ENCODE measurements at regions not wholly inside any gene's neighbourhood (a gene's known extent, or its start where the extent isn't known, plus 50 kb on each side); places are given as distances from the start of the nearest gene placed in this dataset.
"Not testable (repeated sequence)": the region's sequence is repeated elsewhere in the genome, so short reads cannot be mapped to it uniquely, and the experiment has no call there.

GRCh38 chr1:87404296-87404695 lies 75.6 kb downstream of the LMO4 start:
- DNase-seq (peak in 2 of 9 donors; percentile 2 to 8), ATAC-seq (peak; percentile 63)
- Mint-ChIP-seq H3K27me3 (peaks cover 0 to 48% (median 0%) of the 10 kb centered on the region in 5 donors), H3K9me3 (peaks cover 0 to 4% (median 0%) of the 10 kb centered on the region in 11 donors), H3K36me3 (peaks cover 0 to 10% (median 0%) of the 10 kb centered on the region in 5 donors), H3K27ac (peak overlapping the region in 1 of 9 donors; percentile 63), H3K4me1 (peaks cover 4 to 26% (median 12%) of the 10 kb centered on the region in 7 donors), H3K4me3 (peak overlapping the region in 1 of 10 donors; percentile 5)
- ChIA-PET POLR2A (interaction anchor here (0.7 kb wide), 1 partner anchor 75 kb away, joined by 3 read pairs; no protein-coding TSS in a partner anchor), CTCF (interaction anchor here (0.6 kb wide), 1 partner anchor 1722 kb away, joined by 4 read pairs; no protein-coding TSS in a partner anchor)
- H3K27me3 ChIP-seq (ENCODE audit: control insufficient read depth in 2 of 2, insufficient read depth in 2 of 2, low read length in 2 of 2): no peaks in the 10 kb centered on the region
- H3K4me1 ChIP-seq (ENCODE audit: control insufficient read depth in 2 of 2, insufficient read depth in 2 of 2, low read length in 2 of 2): no peaks in the 10 kb centered on the region
- no peaks in the 10 kb centered on the region for H3K9me3 ChIP-seq (ENCODE audit: control insufficient read depth in 2 of 3, low read length in 3 of 3)
- H3K4me3 ChIP-seq (ENCODE audit: low read length): no peak overlapping the region
- no peak overlapping the region for H3K27ac ChIP-seq (ENCODE audit: low read depth, low read length)
- intact Hi-C loops (cut with micrococcal nuclease): loop anchor here (1.0 to 5.0 kb wide), 2 partner anchors 71 to 77 kb away; partner anchors contain the start of gene LMO4 (in 1 of the 2)
- no peaks in the 10 kb centered on the region for H3K36me3 ChIP-seq (ENCODE audit: control insufficient read depth in 2 of 3, insufficient read depth in 3 of 3, low read length in 3 of 3)

- H3K36me3 ChIP-seq (ENCODE audit: control insufficient read depth in 2 of 3, insufficient read depth in 3 of 3, low read length in 3 of 3): no peaks in the 10 kb centered on the region
- peaks cover 0 to 10% (median 0%) of the 10 kb centered on the region in 5 donors for H3K36me3 Mint-ChIP-seq
- no peaks in the 10 kb centered on the region for H3K27me3 ChIP-seq (ENCODE audit: control insufficient read depth in 2 of 2, insufficient read depth in 2 of 2, low read length in 2 of 2)
- peaks cover 0 to 32% (median 0%) of the 10 kb centered on the region in 5 donors for H3K27me3 Mint-ChIP-seq
- peaks cover 0 to 4% (median 0%) of the 10 kb centered on the region in 11 donors for H3K9me3 Mint-ChIP-seq
- no peak overlapping the region for H3K27ac ChIP-seq (ENCODE audit: low read depth, low read length)
- H3K4me3 Mint-ChIP-seq: no peak overlapping the region
- H3K27ac Mint-ChIP-seq: no peak overlapping the region
- H3K4me1 ChIP-seq (ENCODE audit: control insufficient read depth in 2 of 2, insufficient read depth in 2 of 2, low read length in 2 of 2): no peaks in the 10 kb centered on the region
- H3K4me3 ChIP-seq (ENCODE audit: low read length): no peak overlapping the region
- ChIA-PET CTCF (no interaction called here), POLR2A (no interaction called here)
- DNase-seq (no peak), ATAC-seq (no peak)
- H3K4me1 Mint-ChIP-seq: peaks cover 4 to 22% (median 10%) of the 10 kb centered on the region in 7 donors
- intact Hi-C loops (cut with micrococcal nuclease): no loop called here
- H3K9me3 ChIP-seq (ENCODE audit: control insufficient read depth in 2 of 3, low read length in 3 of 3): no peaks in the 10 kb centered on the region
These were observed 80.1 kb downstream of the LMO4 start for GRCh38 chr1:87408665-87409248.

GRCh38 chr1:87410776-87411480 lies 82.2 kb downstream of the LMO4 start:
- H3K4me1 Mint-ChIP-seq: peaks cover 0 to 3% (median 0%) of the 10 kb centered on the region in 7 donors
- peaks cover 0 to 5% (median 0%) of the 10 kb centered on the region in 5 donors for H3K36me3 Mint-ChIP-seq
- peaks cover 0 to 20% (median 0%) of the 10 kb centered on the region in 5 donors for H3K27me3 Mint-ChIP-seq
- Histone ChIP-seq H3K9me3 (ENCODE audit: control insufficient read depth in 2 of 3, low read length in 3 of 3) (no peaks in the 10 kb centered on the region), H3K4me1 (ENCODE audit: control insufficient read depth in 2 of 2, insufficient read depth in 2 of 2, low read length in 2 of 2) (no peaks in the 10 kb centered on the region), H3K27me3 (ENCODE audit: control insufficient read depth in 2 of 2, insufficient read depth in 2 of 2, low read length in 2 of 2) (no peaks in the 10 kb centered on the region), H3K4me3 (ENCODE audit: low read length) (no peak overlapping the region), H3K27ac (ENCODE audit: low read depth, low read length) (no peak overlapping the region), H3K36me3 (ENCODE audit: control insufficient read depth in 2 of 3, insufficient read depth in 3 of 3, low read length in 3 of 3) (no peaks in the 10 kb centered on the region)
- no peak overlapping the region for H3K4me3 Mint-ChIP-seq
- DNase-seq (no peak), ATAC-seq (no peak)
- CTCF ChIA-PET: no interaction called here
- intact Hi-C loops (cut with micrococcal nuclease): no loop called here
- POLR2A ChIA-PET: no interaction called here
- H3K9me3 Mint-ChIP-seq: peaks cover 0 to 5% (median 0%) of the 10 kb centered on the region in 11 donors
- H3K27ac Mint-ChIP-seq: no peak overlapping the region

- intact Hi-C loops (cut with micrococcal nuclease); H3K27ac Mint-ChIP-seq; CTCF ChIA-PET: not testable (repeated sequence)
These were observed 85.2 kb downstream of the LMO4 start for GRCh38 chr1:87413846-87414245.

GRCh38 chr1:87418048-87418447 lies 89.4 kb downstream of the LMO4 start:
- Histone ChIP-seq H3K27me3 (ENCODE audit: control insufficient read depth in 2 of 2, insufficient read depth in 2 of 2, low read length in 2 of 2) (no peaks in the 10 kb centered on the region), H3K4me3 (ENCODE audit: low read length) (no peak overlapping the region), H3K27ac (ENCODE audit: low read depth, low read length) (no peak overlapping the region), H3K4me1 (ENCODE audit: control insufficient read depth in 2 of 2, insufficient read depth in 2 of 2, low read length in 2 of 2) (no peaks in the 10 kb centered on the region), H3K9me3 (ENCODE audit: control insufficient read depth in 2 of 3, low read length in 3 of 3) (no peaks in the 10 kb centered on the region), H3K36me3 (ENCODE audit: control insufficient read depth in 2 of 3, insufficient read depth in 3 of 3, low read length in 3 of 3) (no peaks in the 10 kb centered on the region)
- intact Hi-C loops (cut with micrococcal nuclease): no loop called here
- DNase-seq: no peak
- no peak overlapping the region for H3K27ac Mint-ChIP-seq
- peaks cover 0 to 5% (median 0%) of the 10 kb centered on the region in 11 donors for H3K9me3 Mint-ChIP-seq
- no peak for ATAC-seq
- H3K36me3 Mint-ChIP-seq: no peaks in the 10 kb centered on the region
- H3K27me3 Mint-ChIP-seq: peaks cover 0 to 13% (median 7%) of the 10 kb centered on the region in 5 donors
- no peak overlapping the region for H3K4me3 Mint-ChIP-seq
- POLR2A ChIA-PET: no interaction called here
- CTCF ChIA-PET: no interaction called here
- H3K4me1 Mint-ChIP-seq: peaks cover 0 to 1% (median 0%) of the 10 kb centered on the region in 7 donors

More at GRCh38 chr1:87413846-87414245, 85.2 kb downstream of the LMO4 start:
- H3K4me3 ChIP-seq (ENCODE audit: low read length); H3K36me3 ChIP-seq (ENCODE audit: control insufficient read depth in 2 of 3, insufficient read depth in 3 of 3, low read length in 3 of 3); DNase-seq; POLR2A ChIA-PET; ATAC-seq; H3K4me1 Mint-ChIP-seq; H3K9me3 ChIP-seq (ENCODE audit: control insufficient read depth in 2 of 3, low read length in 3 of 3); H3K4me1 ChIP-seq (ENCODE audit: control insufficient read depth in 2 of 2, insufficient read depth in 2 of 2, low read length in 2 of 2); H3K36me3 Mint-ChIP-seq; H3K27me3 ChIP-seq (ENCODE audit: control insufficient read depth in 2 of 2, insufficient read depth in 2 of 2, low read length in 2 of 2); H3K9me3 Mint-ChIP-seq; H3K27ac ChIP-seq (ENCODE audit: low read depth, low read length); H3K4me3 Mint-ChIP-seq: not testable (repeated sequence)
- peaks cover 0 to 14% (median 7%) of the 10 kb centered on the region in 5 donors for H3K27me3 Mint-ChIP-seq

GRCh38 chr1:87421809-87422208 lies 93.1 kb downstream of the LMO4 start:
- no peak overlapping the region for H3K4me3 ChIP-seq (ENCODE audit: low read length)
- no peaks in the 10 kb centered on the region for H3K9me3 ChIP-seq (ENCODE audit: control insufficient read depth in 2 of 3, low read length in 3 of 3)
- intact Hi-C loops (cut with micrococcal nuclease): no loop called here
- ChIA-PET CTCF (no interaction called here), POLR2A (no interaction called here)
- H3K36me3 ChIP-seq (ENCODE audit: control insufficient read depth in 2 of 3, insufficient read depth in 3 of 3, low read length in 3 of 3): no peaks in the 10 kb centered on the region
- no peaks in the 10 kb centered on the region for H3K4me1 Mint-ChIP-seq
- H3K4me1 ChIP-seq (ENCODE audit: control insufficient read depth in 2 of 2, insufficient read depth in 2 of 2, low read length in 2 of 2): no peaks in the 10 kb centered on the region
- H3K27me3 ChIP-seq (ENCODE audit: control insufficient read depth in 2 of 2, insufficient read depth in 2 of 2, low read length in 2 of 2): no peaks in the 10 kb centered on the region
- H3K9me3 Mint-ChIP-seq: peaks cover 0 to 2% (median 0%) of the 10 kb centered on the region in 11 donors
- H3K4me3 Mint-ChIP-seq: no peak overlapping the region
- H3K36me3 Mint-ChIP-seq: no peaks in the 10 kb centered on the region
- H3K27ac ChIP-seq (ENCODE audit: low read depth, low read length): no peak overlapping the region
- no peak overlapping the region for H3K27ac Mint-ChIP-seq
- DNase-seq: no peak
- ATAC-seq: no peak
- H3K27me3 Mint-ChIP-seq: peaks cover 0 to 13% (median 7%) of the 10 kb centered on the region in 5 donors
